ENCODE measurements at regions not wholly inside any gene's neighbourhood (a gene's known extent, or its start where the extent isn't known, plus 50 kb on each side); places are given as distances from the start of the nearest gene placed in this dataset.
A peak's percentile ranks its signal among the peaks of the same experiment; 100 is the strongest.

- H3K4me3 ChIP-seq (ENCODE audit: low read depth, low read length) = no peak overlapping the region
- peak; percentile 78 for DNase-seq (ENCODE audit: low read depth)
- TF ChIP-seq, protein P1, sequence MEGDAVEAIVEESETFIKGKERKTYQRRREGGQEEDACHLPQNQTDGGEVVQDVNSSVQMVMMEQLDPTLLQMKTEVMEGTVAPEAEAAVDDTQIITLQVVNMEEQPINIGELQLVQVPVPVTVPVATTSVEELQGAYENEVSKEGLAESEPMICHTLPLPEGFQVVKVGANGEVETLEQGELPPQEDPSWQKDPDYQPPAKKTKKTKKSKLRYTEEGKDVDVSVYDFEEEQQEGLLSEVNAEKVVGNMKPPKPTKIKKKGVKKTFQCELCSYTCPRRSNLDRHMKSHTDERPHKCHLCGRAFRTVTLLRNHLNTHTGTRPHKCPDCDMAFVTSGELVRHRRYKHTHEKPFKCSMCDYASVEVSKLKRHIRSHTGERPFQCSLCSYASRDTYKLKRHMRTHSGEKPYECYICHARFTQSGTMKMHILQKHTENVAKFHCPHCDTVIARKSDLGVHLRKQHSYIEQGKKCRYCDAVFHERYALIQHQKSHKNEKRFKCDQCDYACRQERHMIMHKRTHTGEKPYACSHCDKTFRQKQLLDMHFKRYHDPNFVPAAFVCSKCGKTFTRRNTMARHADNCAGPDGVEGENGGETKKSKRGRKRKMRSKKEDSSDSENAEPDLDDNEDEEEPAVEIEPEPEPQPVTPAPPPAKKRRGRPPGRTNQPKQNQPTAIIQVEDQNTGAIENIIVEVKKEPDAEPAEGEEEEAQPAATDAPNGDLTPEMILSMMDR (IDR thresholded peaks at IDR 0.05; ENCODE audit: insufficient read depth, low read depth, low read length) = no peak
Measured at GRCh38 chr6:147947521-147947920, 395.1 kb upstream of the SASH1 start.

DNA sequence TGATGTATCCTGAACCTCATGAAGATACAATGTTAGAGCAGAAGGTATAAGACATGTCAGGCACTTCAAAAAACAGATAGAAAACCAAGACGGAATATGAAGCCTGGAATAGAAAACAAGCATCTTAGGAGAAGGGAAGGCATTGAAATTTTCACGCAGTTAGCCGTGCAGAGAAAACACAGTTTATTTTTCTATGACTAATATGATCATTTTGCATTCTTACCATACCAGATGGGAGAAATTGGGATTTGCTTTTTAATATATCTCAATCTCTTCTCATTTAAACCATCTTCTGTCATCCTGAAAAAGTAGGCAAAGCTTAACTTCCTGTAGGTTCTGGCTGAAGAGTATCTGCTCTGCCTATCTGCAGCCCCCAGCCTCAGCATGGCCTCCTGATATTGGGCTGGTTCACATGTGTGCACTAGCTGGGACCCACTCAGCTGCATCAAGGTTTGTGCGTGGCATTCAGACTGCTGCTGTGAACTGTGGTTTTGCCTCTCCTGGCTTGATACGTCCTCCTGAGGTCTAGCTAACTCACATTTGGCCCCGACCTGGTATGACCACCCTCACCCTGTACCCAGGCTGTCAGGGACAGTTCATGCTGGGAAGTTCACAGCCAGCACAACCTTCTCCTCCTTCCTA lies 392.5 kb upstream of the SASH1 start:
- TF ChIP-seq, protein P1 (IDR thresholded peaks at IDR 0.05; ENCODE audit: insufficient read depth, low read depth, low read length) = no peak
- no peak overlapping the region for H3K4me3 ChIP-seq (ENCODE audit: low read depth, low read length)
- DNase-seq (ENCODE audit: low read depth) = peak; percentile 19

- DNase-seq (ENCODE audit: low read depth) = peak; percentile 83
- H3K4me3 ChIP-seq (ENCODE audit: low read depth, low read length) = no peak overlapping the region
Measured at GRCh38 chr6:147950623-147950987, 392.0 kb upstream of the SASH1 start.

DNA sequence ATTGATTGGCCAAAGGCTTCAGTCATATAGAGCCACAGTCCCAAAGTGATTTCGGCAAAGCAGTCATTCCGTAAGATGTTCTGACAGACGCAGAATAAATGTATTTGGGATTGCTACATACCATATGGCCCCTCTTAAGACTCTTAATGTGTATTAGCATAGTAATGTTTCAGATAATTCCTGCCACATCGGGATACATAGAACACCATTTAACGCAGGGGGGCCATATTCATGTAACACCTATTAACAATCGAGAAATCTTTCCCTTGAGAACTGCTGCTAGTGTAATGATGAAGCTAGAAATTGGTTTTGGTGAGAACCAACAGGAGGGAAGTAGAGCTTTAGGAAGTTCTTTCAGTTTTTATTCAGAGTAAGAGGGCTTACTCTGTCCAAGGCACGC lies 390.9 kb upstream of the SASH1 start:
- H3K4me3 ChIP-seq (ENCODE audit: low read depth, low read length) = no peak overlapping the region
- no peak for DNase-seq (ENCODE audit: low read depth)
- TF ChIP-seq, protein P1 (IDR thresholded peaks at IDR 0.05; ENCODE audit: insufficient read depth, low read depth, low read length) = no peak

More at GRCh38 chr6:147950623-147950987, 392.0 kb upstream of the SASH1 start:
- TF ChIP-seq, protein P1 (IDR thresholded peaks at IDR 0.05; ENCODE audit: insufficient read depth, low read depth, low read length) = no peak

- TF ChIP-seq, protein P1 (IDR thresholded peaks at IDR 0.05; ENCODE audit: insufficient read depth, low read depth, low read length) = no peak
- no peak for DNase-seq (ENCODE audit: low read depth)
- H3K4me3 ChIP-seq (ENCODE audit: low read depth, low read length) = no peak overlapping the region
Measured at GRCh38 chr6:147954938-147955337, 387.7 kb upstream of the SASH1 start.

DNA sequence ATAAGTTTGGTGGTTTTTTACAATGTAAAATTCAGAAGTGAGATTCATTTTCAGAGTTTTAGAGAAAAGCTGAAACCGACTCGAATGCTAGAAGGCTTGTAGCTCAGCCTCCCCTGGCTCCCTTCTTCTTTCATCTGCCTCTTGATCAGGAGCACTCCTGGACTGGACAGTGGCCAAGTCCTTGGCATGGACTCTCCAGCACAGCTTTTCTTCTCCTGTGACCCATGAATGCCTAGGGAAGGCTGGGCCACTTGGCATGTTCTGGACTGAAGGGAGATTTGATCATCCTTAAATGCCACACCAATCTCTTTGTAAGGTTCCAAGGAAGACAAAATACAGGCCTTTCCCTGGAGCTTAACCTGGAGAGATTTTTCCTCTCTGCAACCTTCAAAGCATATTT lies 384.0 kb upstream of the SASH1 start:
- DNase-seq (ENCODE audit: low read depth) = no peak
- TF ChIP-seq, protein P1 (IDR thresholded peaks at IDR 0.05; ENCODE audit: insufficient read depth, low read depth, low read length) = no peak

More for the DNA sequence above, 384.0 kb upstream of the SASH1 start:
- H3K4me3 ChIP-seq (ENCODE audit: low read depth, low read length) = no peak overlapping the region
